ENCODE measurements at regions not wholly inside any gene's neighbourhood (a gene's known extent, or its start where the extent isn't known, plus 50 kb on each side); places are given as distances from the start of the nearest gene placed in this dataset.

GRCh38 chr5:20241351-20241750, 253.4 kb upstream of the CDH18 start:
- TF ChIP-seq CTCF (conservative IDR thresholded peaks at IDR 0.05) (no peak), ZFX (IDR thresholded peaks at IDR 0.05) (no peak)

Measured in C4-2B (cell line).